DMS53 treated with DMSO at 0.1 percent for 48 hours (cell line): ENCODE measurements at regions not wholly inside any gene's neighbourhood (a gene's known extent, or its start where the extent isn't known, plus 50 kb on each side); places are given as distances from the start of the nearest gene placed in this dataset.
A peak's percentile ranks its signal among the peaks of the same experiment; 100 is the strongest.
"Not testable (repeated sequence)": the region's sequence is repeated elsewhere in the genome, so short reads cannot be mapped to it uniquely, and the experiment has no call there.

ENCODE experiments used
- DNase-seq: peaks from one replicate; lab custom pipeline; 2025; ENCODE audit not compliant: unreplicated experiment; lab: John Stamatoyannopoulos, UW

- DNase-seq = not testable (repeated sequence)
These were observed 81.0 kb upstream of the COBL start for GRCh38 chr7:51397608-51398007.

- not testable (repeated sequence) for DNase-seq
These were observed 76.4 kb upstream of the COBL start for GRCh38 chr7:51393003-51393402.

- not testable (repeated sequence) for DNase-seq
These were observed 73.3 kb upstream of the COBL start for GRCh38 chr7:51389952-51390351.

GRCh38 chr7:51389216-51389812 is 72.7 kb upstream of the COBL start:
- DNase-seq = not testable (repeated sequence)

GRCh38 chr7:51388241-51388640 is 71.6 kb upstream of the COBL start:
- DNase-seq = not testable (repeated sequence)

- not testable (repeated sequence) for DNase-seq
These were observed 70.4 kb upstream of the COBL start for GRCh38 chr7:51386806-51387568.

GRCh38 chr7:51386184-51386583 is 69.6 kb upstream of the COBL start:
- not testable (repeated sequence) for DNase-seq

GRCh38 chr7:51382243-51382642 is 65.6 kb upstream of the COBL start:
- not testable (repeated sequence) for DNase-seq

GRCh38 chr7:51376420-51377092 is 59.9 kb upstream of the COBL start:
- DNase-seq = peak; percentile 92

- DNase-seq = no peak
These were observed 58.3 kb upstream of the COBL start for GRCh38 chr7:51374936-51375335.

- not testable (repeated sequence) for DNase-seq
These were observed 57.0 kb upstream of the COBL start for GRCh38 chr7:51373607-51374006.

GRCh38 chr7:51369746-51370145 is 53.1 kb upstream of the COBL start:
- no peak for DNase-seq

GRCh38 chr7:51369228-51369627 is 52.6 kb upstream of the COBL start:
- DNase-seq = not testable (repeated sequence)

GRCh38 chr7:51368334-51368733 is 51.7 kb upstream of the COBL start:
- no peak for DNase-seq

- no peak for DNase-seq
These were observed 51.0 kb upstream of the COBL start for GRCh38 chr7:51367614-51367968.

- DNase-seq = peak; percentile 71
These were observed 50.5 kb upstream of the COBL start for GRCh38 chr7:51366930-51367613.
